H1 (cell line): ENCODE measurements at regions not wholly inside any gene's neighbourhood (a gene's known extent, or its start where the extent isn't known, plus 50 kb on each side); places are given as distances from the start of the nearest gene placed in this dataset.

Source experiments
- CTCF ChIA-PET: fragments of 300-600 bp; sonication (Branson Sonifier 250); formaldehyde crosslinking; loops from one replicate; lab custom pipeline; 2021; ENCODE audit not compliant: partially characterized antibody; lab: Charles Lee
- POLR2A ChIA-PET: fragments of 300-600 bp; sonication (Branson Sonifier 250); formaldehyde crosslinking; loops from one replicate; lab custom pipeline; 2021; ENCODE audit warnings: inconsistent platforms; ENCODE audit not compliant: partially characterized antibody; lab: Charles Lee
- DNase-seq, 2 experiments: peaks; one replicate each; pipeline versions ENCODE4 v3.0.0 to v3.0.0-alpha.2; 2010 to 2022; ENCODE audit warnings: low spot score in 2 of 2, low read depth in 1 of 2, mixed read lengths in 1 of 2
- FAIRE-seq: peaks from 2 replicates; lab custom pipeline; 2011; peaks lifted over from hg19 to GRCh38; lab: Jason Lieb, UNC
- H2AFZ ChIP-seq: 2 replicates; pipeline ENCODE4 v1.8.1; 2012; ENCODE audit warnings: low read length, inconsistent platforms
- H2AK5ac ChIP-seq: 2 replicates; pipeline ENCODE4 v1.6.1; 2013; ENCODE audit warnings: low read depth, low read length
- H2BK120ac ChIP-seq: replicated peaks from 2 replicates; pipeline ENCODE3; 2013; ENCODE audit warnings: low read depth, low read length, inconsistent platforms
- H2BK12ac ChIP-seq: 2 replicates; pipeline ENCODE4 v1.6.1; 2013; ENCODE audit warnings: low read depth, low read length
- H2BK15ac ChIP-seq: 2 replicates; pipeline ENCODE4 v1.6.1; 2013; ENCODE audit warnings: low read length
- H2BK20ac ChIP-seq: 2 replicates; pipeline ENCODE4 v1.6.1; 2013; ENCODE audit warnings: low read length
- H2BK5ac ChIP-seq: 2 replicates; pipeline ENCODE4 v1.6.1; 2013; ENCODE audit warnings: low read depth, low read length
- H3K14ac ChIP-seq: 2 replicates; pipeline ENCODE4 v1.6.1; 2013; ENCODE audit warnings: inconsistent platforms; ENCODE audit not compliant: insufficient read length
- H3K18ac ChIP-seq: 2 replicates; pipeline ENCODE4 v1.6.1; 2013; ENCODE audit warnings: low read length; ENCODE audit errors: extremely low read depth
- H3K23ac ChIP-seq: 2 replicates; pipeline ENCODE4 v1.6.1; 2013; ENCODE audit warnings: inconsistent platforms; ENCODE audit not compliant: insufficient read length
- H3K23me2 ChIP-seq: 2 replicates; pipeline ENCODE4 v1.6.1; 2013; ENCODE audit warnings: low read depth, low read length
- H3K27ac ChIP-seq: 2 replicates; pipeline ENCODE4 v1.6.1; 2011; ENCODE audit warnings: low read depth, low read length, inconsistent platforms
- H3K27me3 ChIP-seq, 4 experiments: replicated peaks in 1 of 4; 1 replicate in 1 of 4; 2 replicates in 3 of 4; pipeline versions ENCODE4 v1.6.1 to v1.8.1; 2011 to 2013; ENCODE audit warnings: low read length in 3 of 4, mild to moderate bottlenecking in 3 of 4, inconsistent platforms in 2 of 4, mixed read lengths in 2 of 4, moderate library complexity in 1 of 4; ENCODE audit not compliant: control insufficient read depth in 3 of 4, insufficient read depth in 3 of 4; ENCODE audit errors: extremely low read depth in 1 of 4
- H3K36me3 ChIP-seq, 4 experiments: 2 replicates each; pipeline versions ENCODE4 v1.6.1 to v1.8.1; 2011 to 2013; ENCODE audit warnings: mild to moderate bottlenecking in 4 of 4, low read length in 3 of 4, moderate library complexity in 2 of 4, control low read depth in 1 of 4, inconsistent platforms in 1 of 4; ENCODE audit not compliant: insufficient read depth in 4 of 4, control insufficient read depth in 2 of 4
- H3K4ac ChIP-seq: replicated peaks from 2 replicates; pipeline ENCODE3; 2013; ENCODE audit warnings: low read length, low read depth, mixed read lengths, inconsistent platforms; ENCODE audit not compliant: insufficient read length
- H3K4me1 ChIP-seq, 4 experiments: replicated peaks in 1 of 4; 1 replicate in 1 of 4; 2 replicates in 3 of 4; pipeline versions ENCODE4 v1.6.1 to v1.8.1; 2011 to 2013; ENCODE audit warnings: low read length in 3 of 4, inconsistent platforms in 2 of 4, mixed read lengths in 1 of 4; ENCODE audit not compliant: insufficient read depth in 4 of 4, control insufficient read depth in 3 of 4
- H3K4me2 ChIP-seq, 2 experiments: 2 replicates each; pipeline versions ENCODE4 v1.6.1 to v1.8.1; 2011 to 2013; ENCODE audit warnings: low read depth in 2 of 2, low read length in 2 of 2, control low read depth in 1 of 2, inconsistent platforms in 1 of 2, mild to moderate bottlenecking in 1 of 2; ENCODE audit not compliant: insufficient read depth in 1 of 2
- H3K4me3 ChIP-seq, 4 experiments: fragments of 200-600, 300-600 bp in 1 of 4; sonication (generic), shearing (Covaris generic), sonication (Bioruptor Twin) in 1 of 4; 2 replicates each; pipeline versions ENCODE4 v1.5.1 to v1.8.1; 2011 to 2016; ENCODE audit warnings: low read length in 4 of 4, low read depth in 3 of 4, control low read depth in 2 of 4, inconsistent platforms in 2 of 4, mild to moderate bottlenecking in 2 of 4, mixed read lengths in 1 of 4, moderate library complexity in 1 of 4; ENCODE audit not compliant: insufficient read depth in 2 of 4; ENCODE audit errors: extremely low read depth in 1 of 4
- H3K56ac ChIP-seq: replicated peaks from 2 replicates; pipeline ENCODE3; 2013; ENCODE audit warnings: low read depth, mild to moderate bottlenecking, mixed read lengths, low read length, inconsistent platforms; ENCODE audit not compliant: insufficient read length
- H3K79me1 ChIP-seq: 2 replicates; pipeline ENCODE4 v1.6.1; 2013; ENCODE audit warnings: low read depth, low read length, control low read depth
- H3K79me2 ChIP-seq, 2 experiments: 2 replicates each; pipeline versions ENCODE4 v1.6.1 to v1.8.1; 2012 to 2013; ENCODE audit warnings: low read length in 2 of 2, mild to moderate bottlenecking in 2 of 2, inconsistent platforms in 1 of 2; ENCODE audit not compliant: insufficient read depth in 2 of 2, control insufficient read depth in 1 of 2
- H3K9ac ChIP-seq, 4 experiments: replicated peaks in 1 of 4; 1 replicate in 1 of 4; 2 replicates in 3 of 4; pipeline versions ENCODE4 v1.6.1 to v1.8.1; 2011 to 2013; ENCODE audit warnings: low read depth in 3 of 4, low read length in 3 of 4, control low read depth in 2 of 4, mild to moderate bottlenecking in 2 of 4, moderate library complexity in 2 of 4, inconsistent platforms in 1 of 4; ENCODE audit errors: extremely low read depth in 1 of 4
- H3K9me3 ChIP-seq, 2 experiments: 2 replicates each; pipeline versions ENCODE4 v1.6.1 to v1.8.1; 2012 to 2013; ENCODE audit warnings: mild to moderate bottlenecking in 2 of 2, moderate library complexity in 2 of 2, control low read depth in 1 of 2, inconsistent platforms in 1 of 2, low read depth in 1 of 2, low read length in 1 of 2, mixed read lengths in 1 of 2; ENCODE audit not compliant: insufficient read depth in 2 of 2
- H4K20me1 ChIP-seq, 2 experiments: replicated peaks in 1 of 2; 2 replicates each; pipeline versions ENCODE3 to v1.8.1; 2011 to 2013; ENCODE audit warnings: inconsistent platforms in 2 of 2, low read length in 2 of 2, mild to moderate bottlenecking in 1 of 2; ENCODE audit not compliant: insufficient read depth in 2 of 2, control insufficient read depth in 1 of 2
- H4K5ac ChIP-seq: 2 replicates; pipeline ENCODE4 v1.6.1; 2013; ENCODE audit warnings: low read length, low read depth, mixed read lengths, inconsistent platforms; ENCODE audit not compliant: insufficient read length
- H4K8ac ChIP-seq: 2 replicates; pipeline ENCODE4 v1.8.0; 2013; ENCODE audit warnings: mild to moderate bottlenecking, moderate library complexity, low read length, inconsistent platforms; ENCODE audit not compliant: insufficient read depth; ENCODE audit errors: extremely low read depth
- H4K91ac ChIP-seq: replicated peaks from 2 replicates; pipeline ENCODE3; 2013; ENCODE audit warnings: low read length, mixed read lengths, inconsistent platforms; ENCODE audit not compliant: insufficient read length
- SIRT6 ChIP-seq: IDR thresholded peaks from one replicate; pipeline ENCODE4 v1.7.1; 2012; ENCODE audit warnings: low read length, inconsistent platforms
- WGBS, 2 experiments: shearing (Covaris generic) in 1 of 2; methylation state at CpG; one replicate each; pipeline versions ENCODE4 v1.1.6 to v1.1.7; 2013 to 2015; ENCODE audit warnings: low lambda C conversion rate in 2 of 2, mixed read lengths in 2 of 2, inconsistent platforms in 1 of 2, low coverage in 1 of 2, missing lambda C conversion rate in 1 of 2; ENCODE audit not compliant: insufficient replicate concordance in 2 of 2, insufficient coverage in 1 of 2, insufficient read length in 1 of 2; ENCODE audit errors: extremely low coverage in 1 of 2, missing lambda C conversion rate in 1 of 2; 5-methylcytosine and 5-hydroxymethylcytosine counted together

- Histone ChIP-seq H2AFZ (no peak overlapping the region), H3K18ac (no peak overlapping the region)
- no peak for FAIRE-seq
Observed at GRCh38 chr4:18390655-18391353, 369.2 kb upstream of the LCORL start.

More at GRCh38 chr4:18390655-18391353, 369.2 kb upstream of the LCORL start:
- Histone ChIP-seq H3K36me3 (no peaks in the 10 kb centered on the region), H3K4me2 (no peak overlapping the region), H2BK120ac (no peak overlapping the region), H3K56ac (no peak overlapping the region), H3K9ac (no peak overlapping the region), H2AK5ac (no peak overlapping the region), H3K27ac (no peak overlapping the region), H2BK20ac (no peak overlapping the region), H4K91ac (no peak overlapping the region), H3K4me3 (no peak overlapping the region), H2BK15ac (no peak overlapping the region), H3K23ac (no peak overlapping the region), H2BK5ac (no peak overlapping the region), H3K4me1 (no peaks in the 10 kb centered on the region), H4K5ac (no peak overlapping the region), H3K14ac (no peak overlapping the region), H3K27me3 (no peaks in the 10 kb centered on the region), H3K9me3 (peaks cover 65 to 81% of the 10 kb centered on the region in 2 experiments), H2BK12ac (no peak overlapping the region), H4K20me1 (no peaks in the 10 kb centered on the region), H3K4ac (no peak overlapping the region), H3K79me2 (no peaks in the 10 kb centered on the region), H4K8ac (no peak overlapping the region), H3K79me1 (no peaks in the 10 kb centered on the region), H3K23me2 (no peaks in the 10 kb centered on the region; the same call in 1 of the 2 replicates)
- no peak for DNase-seq
- no peak for TF ChIP-seq SIRT6
- ChIA-PET CTCF (no interaction called here), POLR2A (no interaction called here)
- whole genome bisulfite sequencing, 2 experiments: 77% methylated on average over 4 of the region's 4 CpGs; no CpG with 5 or more reads in 1 of the 2 experiments
